Right forelimb (tissue), 1 donor: ENCODE measurements at regions not wholly inside any gene's neighbourhood (a gene's known extent, or its start where the extent isn't known, plus 50 kb on each side); places are given as distances from the start of the nearest gene placed in this dataset.
A peak's percentile ranks its signal among the peaks of the same experiment; 100 is the strongest.

Experiments used
- DNase-seq: peaks from one replicate; pipeline ENCODE4 v3.0.0-alpha.2; 2018

- no peak for DNase-seq
These were observed 318.2 kb downstream of the NUAK1 start for GRCh38 chr12:105820429-105821125.

DNA sequence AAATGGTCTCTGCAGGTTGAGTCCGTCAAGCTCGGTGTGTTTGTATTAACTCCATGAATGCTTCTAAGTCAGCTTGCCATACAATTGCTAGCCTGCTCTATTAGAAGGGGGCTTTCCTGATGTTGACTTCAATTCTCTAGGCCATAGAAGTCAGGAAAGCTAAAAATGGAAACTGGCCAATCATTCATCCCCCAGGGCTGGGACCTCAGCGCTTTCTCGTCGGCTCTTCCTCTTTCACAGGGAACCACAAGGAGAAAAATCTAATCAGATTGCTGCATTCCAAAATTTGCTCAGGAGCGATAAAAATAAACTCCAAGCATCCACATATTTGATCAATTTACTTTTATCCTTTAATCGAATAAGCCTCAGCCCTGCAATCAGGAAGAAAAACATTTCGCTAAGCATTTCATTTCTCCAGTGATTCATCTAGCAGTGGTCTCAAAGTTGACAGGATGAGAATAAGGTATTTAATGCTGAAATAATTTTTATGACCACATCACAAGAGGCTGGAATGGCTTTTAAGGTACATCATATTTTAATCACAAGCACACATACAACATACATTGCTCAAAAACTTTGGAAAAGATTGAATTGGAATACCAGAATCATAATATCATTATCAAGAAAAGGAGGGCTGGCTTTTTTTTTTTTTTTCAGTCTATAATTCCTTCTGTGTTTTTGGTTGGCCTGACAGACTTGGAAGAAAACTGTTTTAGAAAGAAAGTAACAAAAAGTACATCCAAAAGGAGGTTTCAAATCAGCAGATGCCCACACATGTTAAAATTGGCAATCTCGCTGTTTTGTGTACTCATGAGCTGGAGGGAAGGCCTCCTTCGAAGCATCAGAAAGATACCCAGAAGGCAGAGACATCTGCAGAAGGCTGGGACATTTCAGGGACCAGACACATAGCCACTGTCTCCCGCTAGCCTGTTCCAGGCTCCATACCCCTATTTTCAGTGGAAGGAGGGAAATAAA lies 316.3 kb downstream of the NUAK1 start:
- DNase-seq = no peak

DNA sequence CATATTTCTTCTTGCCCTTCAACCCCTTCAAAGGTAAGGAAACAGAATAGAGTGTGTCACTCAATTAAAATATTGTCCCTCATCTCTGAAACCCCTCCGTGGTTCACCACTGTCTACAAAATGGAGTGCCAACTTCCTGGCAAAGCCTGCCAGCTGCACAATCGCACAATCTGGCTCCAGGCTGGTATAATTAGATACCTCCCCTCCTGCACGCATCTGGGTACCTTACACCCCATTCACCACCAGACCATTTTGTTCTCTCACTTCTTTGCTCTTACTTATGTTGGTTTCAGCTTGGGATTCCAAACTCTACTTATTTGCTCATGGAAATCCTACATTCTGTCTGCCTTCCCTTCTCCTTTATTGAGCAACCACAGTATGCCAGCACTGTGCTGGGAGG lies 314.9 kb downstream of the NUAK1 start:
- no peak for DNase-seq

GRCh38 chr12:105825141-105825540 lies 313.6 kb downstream of the NUAK1 start:
- DNase-seq = no peak

DNA sequence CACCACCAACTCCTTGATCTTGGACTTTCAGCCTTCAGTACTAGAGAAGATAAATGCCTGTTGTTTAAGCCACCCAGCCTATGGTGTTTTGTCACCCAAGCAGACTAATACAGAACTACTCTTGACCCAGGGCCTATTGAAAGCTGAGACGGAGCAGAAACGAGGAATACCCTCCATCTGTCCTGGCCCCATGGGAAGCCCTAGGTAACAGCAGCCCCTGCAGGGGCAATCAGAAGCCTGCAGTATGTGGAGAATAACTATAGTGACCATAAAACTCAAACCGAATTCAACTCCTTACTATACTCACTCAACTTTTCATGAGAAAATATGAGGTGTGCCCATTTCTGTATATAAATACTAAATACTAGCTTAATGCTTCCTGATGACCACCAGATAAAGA lies 307.4 kb downstream of the NUAK1 start:
- DNase-seq = no peak

GRCh38 chr12:105832021-105832420 lies 306.7 kb downstream of the NUAK1 start:
- no peak for DNase-seq

- DNase-seq = no peak
These were observed 305.9 kb downstream of the NUAK1 start for GRCh38 chr12:105832806-105833205.

DNA sequence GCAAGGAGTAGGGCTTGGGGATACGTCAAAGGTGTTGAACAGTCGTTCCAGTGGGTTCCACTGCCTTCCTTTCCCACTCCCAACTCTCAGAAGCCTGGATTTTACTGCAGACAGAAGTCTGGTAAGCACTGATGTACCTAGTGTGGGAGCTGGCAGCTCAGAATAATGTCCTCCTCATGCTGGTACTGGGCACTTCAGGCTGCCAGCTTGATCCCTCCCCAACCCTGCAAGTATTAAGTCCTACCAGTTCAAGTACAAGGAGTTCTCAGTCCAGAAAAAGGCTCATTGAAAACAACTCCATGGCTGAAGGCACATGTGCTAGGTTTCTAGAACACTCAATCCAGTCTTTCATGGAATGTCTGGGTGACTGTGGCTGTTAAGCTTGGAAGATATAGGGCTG lies 304.3 kb downstream of the NUAK1 start:
- DNase-seq = no peak

- DNase-seq = no peak
These were observed 303.0 kb downstream of the NUAK1 start for GRCh38 chr12:105835580-105836241.

DNA sequence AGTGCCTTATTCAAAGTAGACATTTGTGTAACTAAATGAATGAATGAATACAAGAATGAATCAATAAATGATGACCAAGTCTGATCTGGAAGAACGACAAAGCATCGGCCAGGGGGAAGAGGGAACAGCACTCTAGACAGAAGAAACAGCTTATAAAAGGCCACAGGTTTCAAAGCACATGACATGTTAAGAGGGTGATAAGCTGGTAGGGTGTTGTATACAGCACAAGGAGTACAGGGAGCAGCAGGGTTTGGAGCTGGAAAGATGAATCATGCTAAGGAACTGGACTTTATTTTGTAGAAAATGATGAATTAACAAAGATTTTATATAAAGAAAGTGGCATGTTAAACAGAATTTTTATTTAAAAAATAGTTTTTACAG lies 302.5 kb downstream of the NUAK1 start:
- no peak for DNase-seq

DNA sequence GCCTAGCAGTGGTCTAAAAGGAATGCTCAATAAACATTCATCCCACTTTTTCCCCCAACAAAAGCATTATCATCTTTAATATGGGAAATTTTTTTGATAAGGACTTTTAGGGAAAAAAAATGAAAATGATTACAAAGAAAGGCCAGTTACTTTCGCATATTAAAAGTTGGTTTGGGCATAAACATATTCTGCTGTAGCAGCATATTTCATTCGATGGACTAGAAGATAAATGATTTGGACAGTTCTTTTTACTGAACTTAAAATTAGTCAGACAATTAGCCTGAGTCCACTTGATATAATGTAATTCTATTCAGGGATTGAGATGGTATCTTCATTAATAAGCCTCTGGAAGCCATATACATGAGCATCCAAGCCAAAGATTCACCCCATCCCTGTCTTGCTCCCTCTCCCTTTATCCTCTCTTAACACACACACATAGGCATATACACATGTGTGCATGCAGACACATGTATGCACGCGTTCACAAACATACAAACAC lies 299.1 kb downstream of the NUAK1 start:
- no peak for DNase-seq

DNA sequence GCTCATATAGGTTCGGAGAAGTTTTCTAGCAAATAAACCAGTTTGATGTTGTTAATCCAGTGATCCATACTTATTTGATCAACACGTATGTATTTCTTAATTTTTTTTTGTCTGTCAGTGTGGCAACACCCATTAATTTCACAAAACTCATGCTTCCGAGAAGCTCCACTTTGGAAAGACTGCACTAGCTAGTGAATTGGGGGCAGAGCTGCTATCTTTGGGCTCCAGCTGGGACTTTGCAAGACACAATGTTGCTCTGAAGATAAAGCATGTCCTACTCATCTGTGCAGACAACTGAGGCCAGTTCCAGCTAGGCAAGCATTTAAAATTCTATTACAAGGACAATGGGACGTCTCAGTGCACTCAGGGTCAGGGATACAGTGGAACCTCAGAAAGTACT lies 298.4 kb downstream of the NUAK1 start:
- DNase-seq = no peak

DNA sequence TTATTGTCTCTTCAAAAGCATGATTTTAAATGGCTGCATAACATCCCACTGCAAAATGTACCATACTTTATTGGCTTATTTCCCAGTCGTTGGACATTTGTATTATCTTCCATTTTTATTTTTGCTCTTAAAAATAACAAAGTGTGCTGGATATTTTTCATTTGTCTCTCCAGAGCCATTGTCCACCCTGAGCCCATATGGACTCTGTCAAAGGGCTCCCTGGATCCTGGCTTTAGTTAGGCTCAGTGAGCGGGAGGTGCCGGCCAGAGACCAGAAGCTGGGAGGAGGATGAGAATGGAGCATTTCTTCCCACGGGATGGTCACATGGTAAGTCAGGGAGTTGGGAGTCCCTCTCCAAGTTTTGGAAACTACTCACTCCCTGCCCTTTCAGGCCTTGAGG lies 296.9 kb downstream of the NUAK1 start:
- DNase-seq = no peak

DNA sequence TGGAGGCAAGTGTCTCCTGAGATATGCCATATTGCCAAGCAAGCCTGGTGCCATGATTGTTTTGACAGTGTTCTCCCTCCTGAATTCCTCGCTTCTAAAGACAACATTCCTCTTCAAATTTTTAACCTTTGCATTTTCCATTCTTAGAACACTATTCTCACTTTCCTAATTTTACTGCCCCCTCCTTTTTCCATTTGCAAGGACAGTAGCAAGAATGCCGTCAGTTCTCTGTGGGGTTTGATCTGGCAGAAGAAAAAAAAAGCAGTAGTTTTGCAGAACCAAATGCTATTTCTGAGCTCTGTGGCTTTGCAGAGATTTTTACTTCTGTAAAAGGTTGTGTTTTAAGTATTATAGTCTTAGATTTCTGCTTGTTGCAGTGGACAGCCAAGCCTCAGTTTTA lies 295.2 kb downstream of the NUAK1 start:
- no peak for DNase-seq

- peak; percentile 69 for DNase-seq
These were observed 294.6 kb downstream of the NUAK1 start for GRCh38 chr12:105843986-105844760.

DNA sequence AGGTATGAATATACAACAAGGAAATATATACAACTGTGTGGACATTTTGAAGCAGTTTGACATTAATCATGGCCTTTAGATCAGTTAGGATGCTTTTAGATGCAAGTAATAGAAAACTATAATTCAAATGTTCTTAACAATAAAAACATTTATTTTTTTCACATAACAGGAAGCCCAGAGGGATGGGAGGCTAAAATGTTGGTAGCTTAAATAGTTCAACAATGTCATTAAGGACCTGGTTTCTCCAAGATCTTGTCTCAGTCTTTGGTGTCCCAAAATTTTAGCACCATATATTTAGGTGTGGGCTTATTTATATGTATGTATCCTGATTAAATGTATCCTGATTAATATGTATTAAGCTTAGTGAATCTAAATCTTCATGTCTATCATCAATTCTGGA lies 292.4 kb downstream of the NUAK1 start:
- no peak for DNase-seq

- DNase-seq = no peak
These were observed 291.7 kb downstream of the NUAK1 start for GRCh38 chr12:105847068-105847467.

GRCh38 chr12:105848286-105848685 lies 290.5 kb downstream of the NUAK1 start:
- no peak for DNase-seq

- no peak for DNase-seq
These were observed 288.4 kb downstream of the NUAK1 start for GRCh38 chr12:105850103-105850968.

- DNase-seq = no peak
These were observed 286.3 kb downstream of the NUAK1 start for GRCh38 chr12:105852496-105852895.

GRCh38 chr12:105852951-105853350 lies 285.8 kb downstream of the NUAK1 start:
- DNase-seq = no peak

- no peak for DNase-seq
These were observed 284.7 kb downstream of the NUAK1 start for GRCh38 chr12:105854071-105854470.
